ENCODE measurements at regions not wholly inside any gene's neighbourhood (a gene's known extent, or its start where the extent isn't known, plus 50 kb on each side); places are given as distances from the start of the nearest gene placed in this dataset.
A peak's percentile ranks its signal among the peaks of the same experiment; 100 is the strongest.

GRCh38 chr6:44539701-44540355 is 152.3 kb downstream of the CDC5L start:
- Histone ChIP-seq H3K36me3 (ENCODE audit: insufficient read depth, low read length) (no peaks in the 10 kb centered on the region), H3K79me2 (ENCODE audit: insufficient read depth, low read length) (no peaks in the 10 kb centered on the region), H4K20me1 (ENCODE audit: insufficient read depth, low read length) (no peaks in the 10 kb centered on the region), H3K4me1 (ENCODE audit: insufficient read depth, low read length) (peaks cover 11% of the 10 kb centered on the region), H3K27me3 (ENCODE audit: insufficient read depth, low read length) (no peaks in the 10 kb centered on the region), H3K27ac (ENCODE audit: low read depth, low read length) (no peak overlapping the region), H3K4me2 (ENCODE audit: insufficient read depth, low read length) (no peak overlapping the region), H3K9me3 (ENCODE audit: low read depth, low read length) (no peaks in the 10 kb centered on the region), H2AFZ (ENCODE audit: low read length) (no peak overlapping the region), H3K4me3 (ENCODE audit: insufficient read depth, low read length) (no peak overlapping the region)
- no peak for TF ChIP-seq CTCF (IDR thresholded peaks at IDR 0.05; ENCODE audit: extremely low read depth, low read depth, low read length)
- no peak for DNase-seq (ENCODE audit: insufficient read length, low spot score, missing footprints)

- Histone ChIP-seq H3K79me2 (ENCODE audit: insufficient read depth, low read length) (no peaks in the 10 kb centered on the region), H3K36me3 (ENCODE audit: insufficient read depth, low read length) (no peaks in the 10 kb centered on the region), H3K27ac (ENCODE audit: low read depth, low read length) (no peak overlapping the region), H3K4me2 (ENCODE audit: insufficient read depth, low read length) (no peak overlapping the region), H3K4me3 (ENCODE audit: insufficient read depth, low read length) (no peak overlapping the region), H3K9me3 (ENCODE audit: low read depth, low read length) (no peaks in the 10 kb centered on the region), H3K4me1 (ENCODE audit: insufficient read depth, low read length) (peaks cover 11% of the 10 kb centered on the region), H3K27me3 (ENCODE audit: insufficient read depth, low read length) (no peaks in the 10 kb centered on the region), H2AFZ (ENCODE audit: low read length) (no peak overlapping the region), H4K20me1 (ENCODE audit: insufficient read depth, low read length) (no peaks in the 10 kb centered on the region)
- no peak for TF ChIP-seq CTCF (IDR thresholded peaks at IDR 0.05; ENCODE audit: extremely low read depth, low read depth, low read length)
- DNase-seq (ENCODE audit: insufficient read length, low spot score, missing footprints): no peak
Observed at GRCh38 chr6:44540881-44541280, 153.4 kb downstream of the CDC5L start.

GRCh38 chr6:44542401-44543116 is 155.1 kb downstream of the CDC5L start:
- Histone ChIP-seq H3K27me3 (ENCODE audit: insufficient read depth, low read length) (peaks cover 4% of the 10 kb centered on the region), H3K27ac (ENCODE audit: low read depth, low read length) (no peak overlapping the region), H3K36me3 (ENCODE audit: insufficient read depth, low read length) (no peaks in the 10 kb centered on the region), H3K9me3 (ENCODE audit: low read depth, low read length) (no peaks in the 10 kb centered on the region), H3K4me3 (ENCODE audit: insufficient read depth, low read length) (peak overlapping the region; percentile 67), H4K20me1 (ENCODE audit: insufficient read depth, low read length) (no peaks in the 10 kb centered on the region), H2AFZ (ENCODE audit: low read length) (peak overlapping the region; percentile 92), H3K4me1 (ENCODE audit: insufficient read depth, low read length) (peaks cover 11% of the 10 kb centered on the region), H3K4me2 (ENCODE audit: insufficient read depth, low read length) (peak overlapping the region; percentile 91), H3K79me2 (ENCODE audit: insufficient read depth, low read length) (no peaks in the 10 kb centered on the region)
- no peak for TF ChIP-seq CTCF (IDR thresholded peaks at IDR 0.05; ENCODE audit: extremely low read depth, low read depth, low read length)
- DNase-seq (ENCODE audit: insufficient read length, low spot score, missing footprints): peak; percentile 69

- no peak overlapping the region for H3K4me2 ChIP-seq (ENCODE audit: insufficient read depth, low read length)
- H3K9me3 ChIP-seq (ENCODE audit: low read depth, low read length): no peaks in the 10 kb centered on the region
- H3K79me2 ChIP-seq (ENCODE audit: insufficient read depth, low read length): no peaks in the 10 kb centered on the region
- H3K4me1 ChIP-seq (ENCODE audit: insufficient read depth, low read length): peaks cover 11% of the 10 kb centered on the region
- peaks cover 10% of the 10 kb centered on the region for H3K27me3 ChIP-seq (ENCODE audit: insufficient read depth, low read length)
- TF ChIP-seq CTCF (IDR thresholded peaks at IDR 0.05; ENCODE audit: extremely low read depth, low read depth, low read length): no peak
- no peak overlapping the region for H3K4me3 ChIP-seq (ENCODE audit: insufficient read depth, low read length)
- DNase-seq (ENCODE audit: insufficient read length, low spot score, missing footprints): no peak
- no peaks in the 10 kb centered on the region for H3K36me3 ChIP-seq (ENCODE audit: insufficient read depth, low read length)
- H4K20me1 ChIP-seq (ENCODE audit: insufficient read depth, low read length): no peaks in the 10 kb centered on the region
- no peak overlapping the region for H2AFZ ChIP-seq (ENCODE audit: low read length)
- no peak overlapping the region for H3K27ac ChIP-seq (ENCODE audit: low read depth, low read length)
Observed at GRCh38 chr6:44543664-44544063, 156.2 kb downstream of the CDC5L start.

Data from osteoblast (primary cell).